GM18502 (cell line): ENCODE measurements at regions not wholly inside any gene's neighbourhood (a gene's known extent, or its start where the extent isn't known, plus 50 kb on each side); places are given as distances from the start of the nearest gene placed in this dataset.
"Not testable (repeated sequence)": the region's sequence is repeated elsewhere in the genome, so short reads cannot be mapped to it uniquely, and the experiment has no call there.

Source experiments
- ATAC-seq: cut with Tn5 transposase; IDR thresholded peaks from one replicate; pipeline ENCODE4 v1.9.1; 2021; ENCODE audit warnings: mild to moderate bottlenecking; ENCODE audit not compliant: unreplicated experiment, poor library complexity

- ATAC-seq = no peak
These were observed 176.6 kb upstream of the NR3C2 start for GRCh38 chr4:148618856-148619255.

- ATAC-seq = no peak
These were observed 166.8 kb upstream of the NR3C2 start for GRCh38 chr4:148608968-148609367.

GRCh38 chr4:148598418-148599207 is 156.4 kb upstream of the NR3C2 start:
- not testable (repeated sequence) for ATAC-seq

- no peak for ATAC-seq
These were observed 147.0 kb upstream of the NR3C2 start for GRCh38 chr4:148589182-148589581.

GRCh38 chr4:148575577-148575976 is 133.4 kb upstream of the NR3C2 start:
- no peak for ATAC-seq

GRCh38 chr4:148574911-148575310 is 132.7 kb upstream of the NR3C2 start:
- ATAC-seq = no peak

- no peak for ATAC-seq
These were observed 132.3 kb upstream of the NR3C2 start for GRCh38 chr4:148574502-148574901.

- ATAC-seq = no peak
These were observed 131.9 kb upstream of the NR3C2 start for GRCh38 chr4:148574066-148574465.

GRCh38 chr4:148573296-148573695 is 131.1 kb upstream of the NR3C2 start:
- no peak for ATAC-seq

GRCh38 chr4:148565801-148566200 is 123.6 kb upstream of the NR3C2 start:
- no peak for ATAC-seq

- ATAC-seq = no peak
These were observed 121.5 kb upstream of the NR3C2 start for GRCh38 chr4:148563684-148564083.

- no peak for ATAC-seq
These were observed 119.3 kb upstream of the NR3C2 start for GRCh38 chr4:148561467-148561866.

- ATAC-seq = no peak
These were observed 115.6 kb upstream of the NR3C2 start for GRCh38 chr4:148557793-148558192.

GRCh38 chr4:148550788-148551187 is 108.6 kb upstream of the NR3C2 start:
- ATAC-seq = no peak

- no peak for ATAC-seq
These were observed 100.9 kb upstream of the NR3C2 start for GRCh38 chr4:148542922-148543623.

GRCh38 chr4:148540622-148541326 is 98.6 kb upstream of the NR3C2 start:
- ATAC-seq = no peak

GRCh38 chr4:148539387-148539786 is 97.2 kb upstream of the NR3C2 start:
- ATAC-seq = no peak

GRCh38 chr4:148533851-148534250 is 91.6 kb upstream of the NR3C2 start:
- ATAC-seq = not testable (repeated sequence)

- no peak for ATAC-seq
These were observed 87.9 kb upstream of the NR3C2 start for GRCh38 chr4:148530114-148530513.

GRCh38 chr4:148527571-148527970 is 85.4 kb upstream of the NR3C2 start:
- ATAC-seq = no peak

- no peak for ATAC-seq
These were observed 80.8 kb upstream of the NR3C2 start for GRCh38 chr4:148522995-148523394.
